Kidney capillary endothelial cell (primary cell): ENCODE measurements at regions not wholly inside any gene's neighbourhood (a gene's known extent, or its start where the extent isn't known, plus 50 kb on each side); places are given as distances from the start of the nearest gene placed in this dataset.
"Not testable (repeated sequence)": the region's sequence is repeated elsewhere in the genome, so short reads cannot be mapped to it uniquely, and the experiment has no call there.

Experiments used
- DNase-seq: peaks from one replicate; pipeline ENCODE4 v3.0.0-alpha.2; 2018; ENCODE audit warnings: low spot score

DNA sequence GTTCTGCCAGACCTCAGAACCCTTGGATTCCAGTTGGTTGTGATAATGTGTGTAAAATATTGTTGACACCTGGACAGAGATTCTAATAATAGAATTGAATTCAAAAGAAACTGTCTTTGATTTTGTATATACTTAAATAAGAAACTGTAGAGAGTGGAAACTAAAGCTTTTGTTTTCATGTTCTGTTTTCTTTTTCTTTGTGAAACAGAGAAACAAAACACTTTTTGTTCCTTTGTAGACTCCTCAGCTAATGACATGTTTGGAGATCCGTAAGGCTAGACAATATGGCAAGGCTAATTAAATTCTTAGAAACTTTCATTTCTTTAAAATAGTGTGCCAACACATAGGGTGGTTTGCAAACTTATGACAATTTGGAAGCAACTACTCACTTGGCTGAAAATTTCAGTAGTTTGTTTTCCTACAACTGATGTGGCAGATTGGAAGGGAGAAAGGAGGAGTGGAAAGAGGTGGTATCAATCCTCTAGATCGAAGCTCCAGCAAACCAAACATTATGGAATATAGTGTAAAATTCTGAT, 90.9 kb upstream of the FAT1 start:
- no peak for DNase-seq

DNA sequence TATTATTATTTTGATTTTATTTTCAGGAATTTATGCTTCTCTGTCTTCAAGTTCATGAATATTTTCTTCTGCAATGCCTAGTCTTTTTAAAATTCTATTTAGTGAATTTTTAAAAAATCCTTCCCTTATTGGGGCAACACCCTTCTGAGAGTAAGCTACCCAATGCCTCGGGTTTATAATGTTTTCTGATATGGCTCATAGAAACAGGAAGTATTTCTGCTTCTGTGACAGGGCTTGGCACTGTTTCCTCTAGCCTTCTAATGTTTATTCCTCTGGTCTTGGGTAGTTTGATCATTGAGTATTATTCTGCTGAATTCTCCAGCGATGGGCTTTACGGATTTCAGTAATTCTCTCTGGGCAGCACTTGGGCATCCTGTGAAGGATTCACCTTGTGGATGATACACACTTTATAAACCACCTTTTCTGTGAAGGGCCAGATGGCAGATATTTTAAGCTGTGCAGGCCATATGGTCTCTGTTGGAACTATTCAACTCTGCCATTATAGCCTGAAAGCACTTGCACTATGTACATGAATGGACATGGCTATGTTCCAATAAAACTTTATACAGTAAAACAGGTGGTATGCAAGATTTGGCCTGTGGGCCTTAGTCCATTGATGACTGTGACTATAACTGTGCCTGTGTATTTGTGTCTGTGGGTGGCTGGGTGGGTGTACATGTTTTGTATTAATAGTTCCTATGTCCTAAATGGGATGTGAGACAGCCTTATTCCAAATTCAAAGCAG, 95.9 kb upstream of the FAT1 start:
- DNase-seq: no peak

DNA sequence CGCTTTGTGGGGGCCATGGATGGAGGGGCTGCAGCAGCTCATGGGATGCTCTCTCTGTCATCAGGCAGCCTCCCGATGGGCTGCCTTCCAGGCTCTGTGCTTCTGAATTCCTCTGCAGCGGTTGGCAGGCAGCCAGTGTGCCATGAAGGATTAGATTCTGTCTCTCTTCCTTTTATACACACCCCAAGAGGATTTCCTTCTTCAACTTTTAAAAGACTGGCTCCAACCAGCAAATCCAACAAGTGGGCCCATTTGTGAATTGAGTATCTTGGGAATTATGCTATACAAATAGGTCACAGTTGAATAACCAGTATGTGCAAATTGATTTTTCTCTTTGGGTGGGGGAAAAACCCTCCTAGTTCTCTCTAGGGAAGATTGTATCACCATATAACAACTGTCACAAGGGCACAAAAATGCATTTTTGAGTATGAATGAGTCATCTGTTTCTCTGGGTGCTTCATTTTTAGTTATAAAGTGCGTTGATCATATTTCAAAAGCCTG, 96.8 kb upstream of the FAT1 start:
- no peak for DNase-seq

DNA sequence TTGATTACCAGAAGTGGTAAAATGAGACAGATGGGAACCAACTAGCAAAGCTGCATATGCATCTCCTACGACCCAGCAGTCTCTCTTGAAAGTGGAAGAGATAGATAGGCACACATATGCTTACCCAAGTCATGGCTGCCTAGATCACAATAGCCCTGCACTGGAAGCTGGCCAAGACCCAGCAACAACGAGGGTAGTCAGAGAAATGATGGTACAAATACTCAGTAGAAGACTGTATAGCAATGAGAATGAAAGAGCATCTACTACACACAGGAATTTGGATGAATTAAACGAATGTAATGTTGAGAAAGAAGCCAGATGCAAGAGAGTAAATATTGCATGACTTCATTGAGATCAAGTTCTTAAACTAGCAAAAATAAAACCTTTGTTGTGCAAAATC, 100.3 kb upstream of the FAT1 start:
- no peak for DNase-seq

GRCh38 chr4:186825069-186825468, 101.4 kb upstream of the FAT1 start:
- no peak for DNase-seq

DNA sequence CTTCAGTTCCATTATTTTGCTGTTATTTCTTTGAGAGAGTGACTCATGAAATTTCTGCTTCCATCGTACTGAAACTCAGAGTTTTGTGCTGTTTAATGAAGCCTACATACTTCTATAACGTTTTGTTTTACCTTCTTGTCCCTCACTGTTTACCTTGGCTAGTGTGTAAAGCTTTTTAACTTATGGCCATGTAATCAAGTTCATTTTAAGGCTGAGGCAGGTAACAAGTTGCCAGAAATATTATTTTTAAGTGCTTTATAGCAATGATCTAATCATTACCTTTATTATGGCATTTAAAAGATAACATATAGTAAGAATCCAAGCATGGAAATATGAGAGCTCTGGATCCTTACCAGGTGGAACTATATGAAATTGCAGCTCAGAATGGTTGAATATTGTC, 102.3 kb upstream of the FAT1 start:
- no peak for DNase-seq

DNA sequence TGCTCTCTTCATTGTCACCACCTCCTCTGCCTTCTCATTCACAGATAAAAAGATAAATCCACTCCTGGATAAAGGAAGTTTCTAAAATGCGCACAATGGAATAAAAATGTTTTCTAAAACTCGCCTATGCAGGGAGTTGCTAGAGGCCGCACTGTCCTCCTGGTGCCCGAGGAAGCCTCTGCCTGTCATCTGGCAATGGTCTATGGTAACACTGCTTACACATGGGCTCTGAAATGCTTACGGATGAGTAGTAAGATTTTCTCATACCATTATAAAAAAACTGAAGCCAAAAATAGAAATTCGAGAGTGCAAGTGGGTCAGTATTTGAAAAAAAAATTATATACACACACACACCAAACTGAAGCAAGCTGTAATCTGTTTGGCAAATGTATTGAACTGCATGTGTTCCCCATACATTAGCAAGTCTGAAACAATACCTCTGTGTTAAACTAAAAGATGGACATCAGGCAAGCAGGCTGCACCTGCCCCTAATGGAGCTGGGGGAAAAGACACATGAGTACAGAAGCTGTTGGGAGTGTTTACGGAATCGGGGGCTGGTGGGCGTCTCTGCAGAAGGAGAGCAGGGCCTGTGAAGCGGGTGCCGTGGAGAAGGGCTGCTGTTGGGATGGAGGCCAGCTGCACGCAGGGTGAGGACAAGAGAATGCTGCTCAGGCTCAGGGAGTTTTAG, 103.3 kb upstream of the FAT1 start:
- DNase-seq: no peak

DNA sequence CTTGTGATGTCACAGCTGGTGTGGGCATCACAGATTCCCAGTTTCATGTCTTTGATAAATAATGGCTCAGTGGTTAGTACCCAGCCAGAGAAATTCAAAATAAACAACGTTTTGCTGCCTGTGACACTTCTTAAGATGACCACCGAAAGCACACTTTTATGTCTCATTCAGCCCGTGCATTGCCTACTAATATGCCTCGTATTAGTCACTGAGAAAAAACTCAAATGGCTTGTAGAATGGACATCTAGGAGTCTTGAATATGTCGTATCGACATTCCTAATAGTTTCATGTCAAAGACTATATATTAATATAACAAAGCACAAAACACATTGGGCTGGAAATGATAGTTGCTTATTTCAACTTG, 103.9 kb upstream of the FAT1 start:
- DNase-seq: no peak

GRCh38 chr4:186829097-186829496, 105.4 kb upstream of the FAT1 start:
- no peak for DNase-seq

DNA sequence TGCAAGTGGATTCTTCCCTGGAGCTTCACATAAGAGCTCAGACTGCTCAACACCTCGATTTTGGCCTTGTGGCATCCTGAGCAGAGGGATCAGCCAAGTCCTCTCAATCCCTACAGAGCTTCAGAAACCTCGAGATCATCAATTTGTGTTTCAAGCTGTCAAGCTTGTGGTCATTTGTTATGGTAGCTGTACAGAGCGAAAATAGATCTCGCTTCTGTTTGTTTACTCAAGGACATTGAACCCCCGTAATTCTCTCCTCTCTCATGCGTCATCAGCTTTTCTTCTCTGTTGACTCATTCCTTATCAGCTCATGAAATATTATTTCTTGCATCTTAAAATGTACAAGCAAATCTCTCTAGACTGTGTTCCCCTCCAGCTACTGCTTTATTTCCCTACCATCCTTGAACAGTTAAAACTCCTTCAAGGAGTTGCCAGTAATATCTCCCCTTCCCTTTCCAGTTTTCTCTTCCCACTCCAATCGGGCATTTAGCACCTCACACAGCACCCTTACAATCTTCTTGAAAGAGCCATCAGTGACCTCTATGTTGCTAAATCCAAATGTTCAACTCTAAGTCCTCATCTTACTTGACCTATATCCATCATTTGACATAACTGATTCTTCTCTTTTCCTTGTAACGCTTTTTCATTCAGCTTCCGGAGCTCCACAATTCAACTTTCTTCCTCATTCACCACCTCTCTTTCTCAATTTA, 106.2 kb upstream of the FAT1 start:
- DNase-seq: no peak

GRCh38 chr4:186831574-186831973, 107.9 kb upstream of the FAT1 start:
- no peak for DNase-seq

DNA sequence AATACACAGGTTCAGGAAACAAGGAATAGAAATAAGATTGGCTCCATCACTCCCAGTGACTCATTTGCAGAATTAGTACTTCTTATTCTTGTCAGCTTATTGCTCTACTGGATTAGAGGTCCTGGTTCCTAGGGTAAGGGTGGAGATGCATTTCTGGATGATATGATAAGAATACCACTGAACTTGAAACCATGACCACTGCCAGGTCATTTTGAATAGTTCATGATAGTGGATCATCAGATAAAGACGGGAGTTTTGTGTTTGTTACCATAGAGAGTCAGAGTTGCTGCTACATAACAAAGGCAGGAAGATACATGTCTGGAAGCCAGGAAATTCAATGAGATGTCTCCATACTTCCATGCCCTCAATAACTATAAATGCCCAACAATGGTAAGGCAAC, 109.2 kb upstream of the FAT1 start:
- no peak for DNase-seq

DNA sequence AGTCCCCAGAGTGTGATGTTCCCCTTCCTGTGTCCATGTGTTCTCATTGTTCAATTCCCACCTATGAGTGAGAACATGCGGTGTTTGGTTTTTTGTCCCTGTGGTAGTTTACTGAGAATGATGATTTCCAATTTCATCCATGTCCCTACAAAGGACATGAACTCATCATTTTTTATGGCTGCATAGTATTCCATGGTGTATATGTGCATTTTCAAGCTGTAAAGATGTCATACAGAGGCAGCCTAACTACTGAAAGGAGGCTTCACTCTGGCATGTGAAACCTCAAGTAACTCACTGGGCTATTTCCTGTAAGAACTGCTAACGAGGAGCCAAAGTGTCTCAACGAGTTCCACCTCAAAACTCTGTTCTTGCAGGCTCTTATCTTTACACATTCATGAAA, 113.8 kb upstream of the FAT1 start:
- not testable (repeated sequence) for DNase-seq

DNA sequence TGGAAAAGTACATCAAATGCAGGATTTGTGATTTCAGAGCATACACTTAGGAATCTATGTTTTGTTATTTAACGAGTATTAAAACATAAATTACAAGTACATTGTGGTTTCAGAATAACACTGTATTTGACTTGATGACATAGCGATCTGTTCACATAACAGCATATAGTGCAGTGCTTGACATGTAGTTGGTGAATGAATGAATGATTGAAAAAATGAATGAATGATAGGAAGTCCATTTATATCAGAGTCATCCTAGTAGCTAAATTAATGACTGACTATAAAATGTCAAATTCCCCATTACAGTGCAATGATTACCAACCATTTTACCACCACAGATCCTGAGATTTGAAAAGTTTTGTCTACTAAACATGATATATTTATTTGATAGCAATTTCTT, 114.6 kb upstream of the FAT1 start:
- DNase-seq: no peak

GRCh38 chr4:186839122-186840037, 115.7 kb upstream of the FAT1 start:
- DNase-seq: no peak

DNA sequence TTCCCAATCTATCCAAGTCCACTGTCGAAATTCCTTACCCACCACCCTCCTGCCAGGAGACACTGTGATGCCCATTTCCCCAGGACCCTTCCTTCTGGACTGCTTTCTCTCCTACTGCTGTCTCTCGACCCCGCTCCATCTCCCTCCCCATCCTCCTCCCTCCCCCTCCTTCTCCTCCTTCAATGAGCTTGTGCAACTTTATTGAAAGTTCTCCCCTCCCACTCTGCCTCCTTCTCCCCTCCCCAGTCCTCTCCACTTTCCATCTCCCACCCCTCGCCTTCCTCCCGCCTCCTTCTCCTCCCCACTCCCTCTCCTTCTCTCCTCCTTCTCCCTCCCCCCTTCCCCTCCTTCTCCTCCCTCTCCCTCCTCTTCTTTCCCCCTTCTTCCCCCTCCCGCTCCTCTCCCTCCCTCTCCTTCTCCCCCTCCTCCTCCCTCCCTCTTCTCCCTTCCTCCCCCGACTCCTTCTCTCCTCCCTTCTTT, 116.6 kb upstream of the FAT1 start:
- DNase-seq: no peak

DNA sequence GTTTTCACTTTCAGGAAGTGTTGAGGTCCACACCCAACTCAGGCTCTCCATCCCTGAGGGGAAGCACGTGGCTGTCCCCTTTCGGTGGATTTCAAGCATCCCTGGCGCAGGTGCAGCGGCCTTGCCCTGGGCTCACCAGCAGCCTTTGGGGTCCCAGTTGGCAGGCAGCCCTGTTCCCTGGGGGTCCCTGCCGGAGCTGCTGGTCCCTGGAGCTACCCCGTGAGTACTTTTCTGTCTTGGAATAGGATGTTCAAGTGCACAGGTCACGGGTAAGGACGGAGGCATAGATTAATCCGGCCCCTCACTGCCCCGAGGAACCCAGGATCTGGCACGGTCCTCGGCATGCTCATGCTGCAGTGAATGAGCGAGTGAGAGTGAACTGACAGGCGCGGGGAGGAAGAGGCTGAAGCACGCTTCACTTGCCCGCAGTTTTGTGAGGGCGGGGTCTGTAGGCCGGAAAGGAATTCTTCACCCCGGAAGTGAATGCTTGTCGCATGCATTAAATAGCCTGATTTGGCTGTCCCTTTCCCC, 117.2 kb upstream of the FAT1 start:
- no peak for DNase-seq

DNA sequence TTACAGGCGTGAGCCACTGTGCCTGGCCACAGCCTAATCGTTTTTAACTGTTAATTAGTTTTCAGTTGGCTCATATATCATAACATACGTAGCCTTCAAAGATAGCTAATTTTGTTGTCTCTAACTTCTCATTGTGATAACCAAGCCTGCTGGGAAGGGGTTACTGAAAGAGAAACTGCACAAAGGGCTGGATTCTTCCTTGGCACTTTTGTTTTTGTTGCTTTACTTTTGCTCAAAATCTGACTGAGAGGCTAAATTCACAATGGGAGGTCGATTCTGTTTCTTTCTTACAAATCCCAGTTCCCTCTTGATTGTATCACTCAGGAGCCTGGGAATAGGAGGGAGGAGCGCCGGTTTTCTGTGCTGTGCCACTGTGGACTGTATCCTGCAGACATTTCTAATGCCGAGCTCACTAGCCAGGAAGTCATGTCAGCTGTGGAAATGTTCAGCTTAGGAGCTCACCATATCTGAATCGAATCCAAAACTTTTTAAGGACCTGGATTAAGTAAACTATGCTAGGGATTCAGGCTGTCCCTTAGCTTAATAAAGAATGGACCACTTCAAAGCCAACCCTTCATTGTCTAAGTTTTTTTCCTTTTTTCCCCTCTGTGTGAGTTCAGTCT, 120.5 kb upstream of the FAT1 start:
- DNase-seq: no peak

GRCh38 chr4:186845137-186845842, 121.6 kb upstream of the FAT1 start:
- no peak for DNase-seq

DNA sequence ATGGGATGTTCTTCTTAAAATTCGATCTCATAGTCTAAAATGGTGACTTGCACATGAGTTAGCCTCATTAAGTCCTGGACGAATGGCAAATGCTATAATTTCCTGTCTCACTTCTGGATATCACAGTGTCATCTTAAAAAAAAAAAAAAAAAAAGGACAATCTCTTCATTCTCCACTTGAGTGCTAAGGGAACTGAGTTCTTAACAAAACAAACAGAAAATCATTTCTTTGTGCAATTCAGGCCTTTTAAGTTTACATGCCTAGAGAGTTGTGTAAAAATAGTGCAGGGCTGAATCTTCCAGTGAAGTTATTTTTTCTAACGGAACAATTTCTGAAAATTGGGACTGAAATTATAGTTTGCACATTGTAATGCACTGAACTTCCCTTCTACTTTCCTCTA, 122.8 kb upstream of the FAT1 start:
- no peak for DNase-seq
